ENCODE measurements at regions not wholly inside any gene's neighbourhood (a gene's known extent, or its start where the extent isn't known, plus 50 kb on each side); places are given as distances from the start of the nearest gene placed in this dataset.

GRCh38 chr13:26998292-26998691, 173.3 kb downstream of the USP12 start:
- ATAC-seq (ENCODE audit: low read depth), result no peak
- peaks cover 19% of the 10 kb centered on the region for H3K27me3 Mint-ChIP-seq
- H3K27ac Mint-ChIP-seq, result no peak overlapping the region
- DNase-seq, result no peak
- H3K9me3 Mint-ChIP-seq, result no peaks in the 10 kb centered on the region
- no peak overlapping the region for H3K4me3 Mint-ChIP-seq
- POLR2A ChIA-PET, result no interaction called here
- no peaks in the 10 kb centered on the region for H3K36me3 Mint-ChIP-seq
- peaks cover 10% of the 10 kb centered on the region for H3K4me1 Mint-ChIP-seq

GRCh38 chr13:26996965-26997752, 174.5 kb downstream of the USP12 start:
- no peak for DNase-seq

DNA sequence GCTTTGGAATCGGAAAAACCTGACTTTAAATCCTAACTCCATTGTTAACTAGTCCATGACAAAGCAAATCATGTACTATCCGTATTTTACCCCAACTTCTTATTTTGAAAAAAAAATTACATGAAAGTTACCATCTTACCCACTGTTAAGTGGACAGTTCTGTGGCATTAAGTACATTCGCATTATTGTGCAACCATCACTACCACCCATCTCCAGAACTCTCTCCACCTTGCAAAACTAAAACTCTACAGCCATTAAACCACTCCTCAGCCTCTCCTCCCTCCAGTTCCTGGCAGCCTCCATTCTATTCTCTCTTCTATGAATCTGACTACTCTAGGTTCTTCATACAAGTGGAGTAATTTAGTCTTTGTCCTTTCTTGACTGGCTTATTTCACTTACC, 176.5 kb downstream of the USP12 start:
- Mint-ChIP-seq H3K4me3 (no peak overlapping the region), H3K9me3 (no peaks in the 10 kb centered on the region), H3K4me1 (peaks cover 10% of the 10 kb centered on the region), H3K36me3 (no peaks in the 10 kb centered on the region), H3K27me3 (peaks cover 14% of the 10 kb centered on the region), H3K27ac (no peak overlapping the region)
- POLR2A ChIA-PET, result no interaction called here
- ATAC-seq (ENCODE audit: low read depth), result no peak
- DNase-seq, result no peak

More at GRCh38 chr13:26996965-26997752, 174.5 kb downstream of the USP12 start:
- no peak overlapping the region for H3K27ac Mint-ChIP-seq
- peaks cover 19% of the 10 kb centered on the region for H3K27me3 Mint-ChIP-seq
- H3K36me3 Mint-ChIP-seq, result no peaks in the 10 kb centered on the region
- ATAC-seq (ENCODE audit: low read depth), result peak; percentile 50
- no peaks in the 10 kb centered on the region for H3K9me3 Mint-ChIP-seq
- POLR2A ChIA-PET, result interaction anchor here (0.7 kb wide), 1 partner anchor 50 kb away, joined by 4 read pairs; no protein-coding TSS in a partner anchor
- peak overlapping the region; percentile 34 for H3K4me3 Mint-ChIP-seq
- H3K4me1 Mint-ChIP-seq, result peaks cover 10% of the 10 kb centered on the region

- H3K4me1 Mint-ChIP-seq, result peaks cover 10% of the 10 kb centered on the region
- H3K27ac Mint-ChIP-seq, result no peak overlapping the region
- H3K36me3 Mint-ChIP-seq, result no peaks in the 10 kb centered on the region
- no peak overlapping the region for H3K4me3 Mint-ChIP-seq
- POLR2A ChIA-PET, result no interaction called here
- DNase-seq (no peak), ATAC-seq (ENCODE audit: low read depth) (no peak)
- no peaks in the 10 kb centered on the region for H3K9me3 Mint-ChIP-seq
- peaks cover 14% of the 10 kb centered on the region for H3K27me3 Mint-ChIP-seq
These were observed 177.8 kb downstream of the USP12 start for GRCh38 chr13:26993780-26994179.

DNA sequence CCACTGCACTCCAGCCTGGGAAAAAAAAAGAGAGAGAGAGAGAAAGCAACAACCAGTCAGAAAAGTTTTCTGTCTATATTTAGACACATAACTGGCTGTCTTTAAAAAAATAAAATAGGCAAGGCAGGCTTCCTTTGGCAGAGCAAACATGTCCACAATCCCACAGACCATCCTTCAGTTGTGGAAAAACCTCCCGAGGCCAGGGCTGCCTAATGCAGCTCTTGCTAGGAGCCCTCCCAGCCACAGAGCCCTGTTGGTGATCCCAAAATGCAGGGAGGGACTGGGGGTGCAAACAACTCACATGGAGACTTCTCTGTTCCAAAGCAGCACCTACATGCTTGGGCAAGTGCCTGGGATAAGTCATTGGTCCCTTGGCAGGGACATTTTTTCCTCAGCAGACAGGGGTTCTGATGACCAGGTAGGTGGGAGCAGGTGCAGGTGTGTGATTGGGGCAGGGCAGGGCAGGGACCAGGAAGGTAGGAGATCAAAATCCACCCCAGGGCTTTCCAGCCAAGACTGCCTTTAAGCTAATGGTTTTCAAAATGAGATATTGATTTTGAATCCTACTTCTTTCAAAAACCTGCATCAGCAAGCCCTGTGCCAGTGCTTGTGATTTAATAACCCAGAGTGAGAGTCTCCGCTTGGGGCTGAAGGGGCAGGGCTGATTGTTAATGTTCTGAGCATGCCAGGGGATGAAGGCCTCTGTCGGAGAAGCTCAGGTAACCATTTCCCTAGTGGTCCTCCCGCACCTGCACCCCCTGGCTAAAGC, 178.5 kb downstream of the USP12 start:
- H3K9me3 Mint-ChIP-seq, result no peaks in the 10 kb centered on the region
- H3K36me3 Mint-ChIP-seq, result no peaks in the 10 kb centered on the region
- no peak overlapping the region for H3K4me3 Mint-ChIP-seq
- H3K27ac Mint-ChIP-seq, result no peak overlapping the region
- DNase-seq, result no peak
- H3K4me1 Mint-ChIP-seq, result peaks cover 10% of the 10 kb centered on the region
- POLR2A ChIA-PET, result no interaction called here
- peaks cover 14% of the 10 kb centered on the region for H3K27me3 Mint-ChIP-seq
- ATAC-seq (ENCODE audit: low read depth), result no peak

DNA sequence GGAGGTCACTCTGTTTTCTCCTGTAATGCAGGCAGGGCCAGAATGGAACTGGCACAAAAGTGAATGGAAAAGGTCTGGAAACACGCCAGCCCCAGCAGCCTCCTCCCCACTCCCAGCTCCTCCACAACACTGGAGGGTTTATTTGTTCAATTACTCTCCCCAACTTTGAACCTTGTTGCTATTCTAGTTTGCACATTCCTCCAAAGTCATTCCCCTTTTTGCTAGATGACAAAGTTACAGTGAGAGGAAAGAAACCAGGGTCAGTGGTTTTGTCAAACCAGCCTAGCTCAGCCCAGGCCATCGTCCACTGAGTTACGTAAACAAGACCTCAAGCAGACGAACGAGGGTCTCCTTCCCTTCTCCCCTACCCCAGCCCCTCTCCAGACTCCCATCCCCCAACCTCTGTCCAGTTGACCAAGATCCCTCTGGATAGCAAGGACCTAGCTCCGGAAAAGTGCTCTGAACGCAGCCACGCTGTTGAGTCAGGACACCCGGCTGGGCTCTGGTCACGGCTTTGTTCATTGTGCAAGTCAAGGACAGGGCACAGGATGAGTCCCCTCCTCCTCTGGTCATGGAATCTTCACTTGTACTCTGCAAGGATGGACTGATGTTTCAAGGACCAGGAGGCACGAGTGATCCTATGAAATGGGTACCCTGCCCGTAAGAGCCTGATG, 180.0 kb downstream of the USP12 start:
- POLR2A ChIA-PET, result no interaction called here
- no peaks in the 10 kb centered on the region for H3K9me3 Mint-ChIP-seq
- H3K36me3 Mint-ChIP-seq, result no peaks in the 10 kb centered on the region

GRCh38 chr13:26989957-26990713, 181.5 kb downstream of the USP12 start:
- Mint-ChIP-seq H3K27ac (no peak overlapping the region), H3K4me1 (no peaks in the 10 kb centered on the region), H3K36me3 (no peaks in the 10 kb centered on the region), H3K9me3 (no peaks in the 10 kb centered on the region), H3K27me3 (peaks cover 8% of the 10 kb centered on the region), H3K4me3 (no peak overlapping the region)
- ATAC-seq (ENCODE audit: low read depth) (no peak), DNase-seq (no peak)
- POLR2A ChIA-PET, result no interaction called here

More for the DNA sequence above, 180.0 kb downstream of the USP12 start:
- no peak overlapping the region for H3K27ac Mint-ChIP-seq
- peaks cover 19% of the 10 kb centered on the region for H3K27me3 Mint-ChIP-seq
- DNase-seq (no peak), ATAC-seq (ENCODE audit: low read depth) (no peak)
- peaks cover 2% of the 10 kb centered on the region for H3K4me1 Mint-ChIP-seq
- H3K4me3 Mint-ChIP-seq, result no peak overlapping the region

- DNase-seq (no peak), ATAC-seq (ENCODE audit: low read depth) (no peak)
- POLR2A ChIA-PET, result no interaction called here
- H3K27me3 Mint-ChIP-seq, result peaks cover 7% of the 10 kb centered on the region
- no peaks in the 10 kb centered on the region for H3K36me3 Mint-ChIP-seq
- H3K27ac Mint-ChIP-seq, result no peak overlapping the region
- no peaks in the 10 kb centered on the region for H3K4me1 Mint-ChIP-seq
- no peaks in the 10 kb centered on the region for H3K9me3 Mint-ChIP-seq
- no peak overlapping the region for H3K4me3 Mint-ChIP-seq
These were observed 182.2 kb downstream of the USP12 start for GRCh38 chr13:26989261-26989956.

GRCh38 chr13:26988059-26988769, 183.4 kb downstream of the USP12 start:
- ATAC-seq (ENCODE audit: low read depth), result no peak
- H3K4me1 Mint-ChIP-seq, result peaks cover 8% of the 10 kb centered on the region
- H3K36me3 Mint-ChIP-seq, result no peaks in the 10 kb centered on the region

GRCh38 chr13:26987486-26988013, 184.1 kb downstream of the USP12 start:
- H3K4me1 Mint-ChIP-seq, result peaks cover 9% of the 10 kb centered on the region
- no peaks in the 10 kb centered on the region for H3K36me3 Mint-ChIP-seq
- peaks cover 7% of the 10 kb centered on the region for H3K27me3 Mint-ChIP-seq
- no peaks in the 10 kb centered on the region for H3K9me3 Mint-ChIP-seq
- H3K4me3 Mint-ChIP-seq, result no peak overlapping the region
- DNase-seq (no peak), ATAC-seq (ENCODE audit: low read depth) (no peak)
- POLR2A ChIA-PET, result no interaction called here
- no peak overlapping the region for H3K27ac Mint-ChIP-seq

More at GRCh38 chr13:26988059-26988769, 183.4 kb downstream of the USP12 start:
- H3K27me3 Mint-ChIP-seq, result peaks cover 7% of the 10 kb centered on the region
- no peaks in the 10 kb centered on the region for H3K9me3 Mint-ChIP-seq
- no peak overlapping the region for H3K4me3 Mint-ChIP-seq
- H3K27ac Mint-ChIP-seq, result no peak overlapping the region
- DNase-seq, result no peak
- POLR2A ChIA-PET, result no interaction called here

- DNase-seq, result no peak
- peak; percentile 81 for ATAC-seq (ENCODE audit: low read depth)
- Mint-ChIP-seq H3K27me3 (peaks cover 7% of the 10 kb centered on the region), H3K36me3 (no peaks in the 10 kb centered on the region), H3K4me1 (peaks cover 9% of the 10 kb centered on the region), H3K27ac (no peak overlapping the region), H3K4me3 (no peak overlapping the region), H3K9me3 (no peaks in the 10 kb centered on the region)
- POLR2A ChIA-PET, result interaction anchor here (0.6 to 1.1 kb wide), 4 partner anchors 373 to 381 kb away, joined by 3 to 6 read pairs (median 3); no protein-coding TSS in a partner anchor
These were observed 186.2 kb downstream of the USP12 start for GRCh38 chr13:26985285-26985878.

DNA sequence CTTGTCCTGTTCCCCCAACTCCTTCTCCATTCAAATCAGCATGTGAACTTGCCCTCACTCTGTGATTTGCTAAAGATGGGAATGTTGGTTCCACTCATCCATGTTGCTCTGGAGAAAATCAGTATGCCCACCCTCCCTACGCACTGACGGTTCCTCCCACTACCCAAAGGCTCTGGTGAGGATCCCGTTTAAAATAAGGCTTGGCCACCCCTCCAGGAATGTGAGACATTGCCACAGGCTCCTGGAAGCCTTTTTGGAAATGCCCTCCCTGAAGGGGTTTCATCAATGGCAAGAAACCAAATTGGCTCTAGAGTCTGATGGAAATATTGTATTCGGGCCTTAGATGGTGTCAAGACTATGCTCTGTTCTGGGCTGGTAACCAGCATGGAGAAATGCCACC, 187.3 kb downstream of the USP12 start:
- H3K27me3 Mint-ChIP-seq, result peaks cover 7% of the 10 kb centered on the region
- POLR2A ChIA-PET, result no interaction called here
- no peak overlapping the region for H3K4me3 Mint-ChIP-seq
- DNase-seq (no peak), ATAC-seq (ENCODE audit: low read depth) (no peak)
- no peak overlapping the region for H3K27ac Mint-ChIP-seq
- H3K9me3 Mint-ChIP-seq, result no peaks in the 10 kb centered on the region
- no peaks in the 10 kb centered on the region for H3K36me3 Mint-ChIP-seq
- H3K4me1 Mint-ChIP-seq, result peaks cover 9% of the 10 kb centered on the region

Data from activated naive CD8-positive, alpha-beta T cell treated with anti-CD3 and anti-CD28 coated beads, Interleukin-2, amount 10 ng/mL, durations not matched to agents 7 days and 5 days (primary cell).